Activated naive CD4-positive, alpha-beta T cell treated with anti-CD3 and anti-CD28 coated beads, Interleukin-2, amount 50 U/mL, for 72 hours (primary cell): ENCODE measurements at regions not wholly inside any gene's neighbourhood (a gene's known extent, or its start where the extent isn't known, plus 50 kb on each side); places are given as distances from the start of the nearest gene placed in this dataset.

Experiments used
- ATAC-seq, 2 donors: fragments of 150-1000 bp; cut with Tn5 transposase; 2 replicates each; pipeline ENCODE4 v1.10.0; 2021; ENCODE audit warnings: mild to moderate bottlenecking in 2 of 2, moderate library complexity in 2 of 2
- DNase-seq, 2 donors: peaks; one replicate each; pipeline ENCODE4 v3.0.0; 2021 to 2022; ENCODE audit warnings: low spot score in 2 of 2
- H3K27ac Mint-ChIP-seq, 2 donors: one replicate each; pipeline ENCODE4 v1.8.0; 2022; ENCODE audit warnings: mild to moderate bottlenecking in 2 of 2, mixed read lengths in 2 of 2
- H3K36me3 Mint-ChIP-seq, 2 donors: one replicate each; pipeline ENCODE4 v1.8.0; 2022; ENCODE audit warnings: mixed read lengths in 2 of 2
- H3K9me3 Mint-ChIP-seq, 2 donors: one replicate each; pipeline ENCODE4 v1.8.0; 2022; ENCODE audit warnings: mixed read lengths in 2 of 2

DNA sequence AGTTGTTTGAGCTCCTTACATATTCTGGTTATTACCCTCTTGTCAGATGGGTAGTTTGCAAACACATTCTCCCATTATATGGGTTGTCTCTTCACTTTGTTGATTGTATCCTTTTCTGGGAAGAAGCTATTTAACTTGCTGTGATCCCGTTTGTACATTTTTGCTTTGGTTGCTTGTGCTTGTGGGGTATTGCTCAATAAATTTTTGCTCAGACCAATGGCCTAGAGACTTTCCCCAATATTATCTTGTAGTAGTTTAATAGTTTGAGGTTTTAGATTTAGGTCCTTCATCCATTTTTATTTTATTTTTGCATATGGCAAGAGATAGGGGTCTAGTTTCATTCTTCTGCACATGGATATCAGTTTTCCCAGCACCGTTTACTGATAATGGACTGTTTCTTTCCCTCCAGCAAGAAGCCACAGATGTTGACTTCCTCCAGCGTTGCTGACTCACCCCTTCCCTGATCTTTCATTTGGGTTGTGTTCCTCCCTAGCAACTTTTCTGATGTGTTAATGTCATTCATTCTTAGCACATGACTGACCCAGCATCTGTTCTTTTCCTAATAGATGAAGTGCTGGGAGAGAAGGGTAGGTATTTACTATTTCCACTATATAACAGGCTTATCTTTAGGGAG, 166.7 kb upstream of the SGO1 start:
- DNase-seq (no peak), ATAC-seq (no peak)
- Mint-ChIP-seq H3K9me3 (no peaks in the 10 kb centered on the region), H3K36me3 (no peaks in the 10 kb centered on the region), H3K27ac (no peak overlapping the region)

DNA sequence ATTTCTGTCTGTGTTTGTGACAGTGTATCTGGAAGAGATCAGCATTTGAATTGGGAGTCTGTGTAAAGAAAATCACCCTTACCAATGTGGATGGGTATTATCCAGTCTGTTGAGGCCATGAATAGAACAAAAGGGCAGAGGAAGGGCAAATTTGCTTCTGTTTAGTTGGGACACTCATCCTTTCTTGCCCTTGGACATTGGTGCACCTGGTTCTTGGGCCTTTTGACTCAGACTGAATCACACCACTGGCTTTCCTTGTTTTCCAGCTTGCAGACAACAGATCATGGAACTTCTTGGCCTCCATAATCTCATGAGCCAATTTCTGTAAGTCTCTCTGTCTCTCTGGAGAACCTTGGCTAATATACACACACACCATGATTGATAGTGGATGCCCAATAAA, 164.4 kb upstream of the SGO1 start:
- ATAC-seq = no peak
- H3K9me3 Mint-ChIP-seq = no peaks in the 10 kb centered on the region
- H3K36me3 Mint-ChIP-seq = no peaks in the 10 kb centered on the region

DNA sequence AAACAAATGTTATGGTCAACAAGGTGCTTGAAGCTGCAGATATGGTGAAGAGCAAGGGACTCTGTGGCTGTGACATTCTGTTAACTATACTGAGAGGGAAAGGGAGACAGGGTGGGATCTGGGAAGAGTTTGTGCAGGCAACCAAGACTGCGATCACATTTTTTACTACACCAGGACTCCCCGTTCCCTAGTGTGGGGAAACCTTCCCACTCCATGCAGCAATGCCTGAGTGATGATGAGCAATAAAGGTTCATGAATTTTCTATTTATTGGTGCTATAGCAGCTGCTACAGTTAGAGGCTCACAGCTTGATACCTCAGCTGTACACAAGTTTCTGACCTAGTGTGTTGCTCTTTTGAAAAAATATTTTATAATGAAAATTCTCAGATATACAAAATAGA, 160.9 kb upstream of the SGO1 start:
- ATAC-seq = no peak
- no peak overlapping the region for H3K27ac Mint-ChIP-seq
- no peak for DNase-seq
- H3K36me3 Mint-ChIP-seq = no peaks in the 10 kb centered on the region
- no peaks in the 10 kb centered on the region for H3K9me3 Mint-ChIP-seq

More for the DNA sequence above, 164.4 kb upstream of the SGO1 start:
- H3K27ac Mint-ChIP-seq = no peak overlapping the region
- DNase-seq = no peak

DNA sequence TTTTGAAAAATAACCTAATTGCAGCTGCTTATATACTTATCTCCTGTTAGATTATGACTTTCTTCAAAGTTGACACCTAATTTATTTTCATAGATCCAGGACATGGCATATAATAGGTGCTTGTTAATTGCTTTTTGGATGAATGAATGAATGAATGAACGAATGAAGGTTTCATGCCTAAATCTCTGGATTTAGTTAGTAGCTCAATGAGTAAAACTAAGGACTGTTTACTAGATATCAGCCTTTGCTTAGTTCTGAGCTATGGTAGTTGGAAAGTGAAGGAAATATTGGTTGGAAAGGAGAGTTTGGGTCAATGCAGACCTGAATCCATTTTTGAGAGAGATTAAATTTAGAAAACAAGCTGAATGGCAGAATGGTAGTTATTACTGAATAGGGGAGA, 160.4 kb upstream of the SGO1 start:
- H3K27ac Mint-ChIP-seq = no peak overlapping the region
- DNase-seq = no peak
- H3K36me3 Mint-ChIP-seq = no peaks in the 10 kb centered on the region
- no peak for ATAC-seq
- no peaks in the 10 kb centered on the region for H3K9me3 Mint-ChIP-seq

DNA sequence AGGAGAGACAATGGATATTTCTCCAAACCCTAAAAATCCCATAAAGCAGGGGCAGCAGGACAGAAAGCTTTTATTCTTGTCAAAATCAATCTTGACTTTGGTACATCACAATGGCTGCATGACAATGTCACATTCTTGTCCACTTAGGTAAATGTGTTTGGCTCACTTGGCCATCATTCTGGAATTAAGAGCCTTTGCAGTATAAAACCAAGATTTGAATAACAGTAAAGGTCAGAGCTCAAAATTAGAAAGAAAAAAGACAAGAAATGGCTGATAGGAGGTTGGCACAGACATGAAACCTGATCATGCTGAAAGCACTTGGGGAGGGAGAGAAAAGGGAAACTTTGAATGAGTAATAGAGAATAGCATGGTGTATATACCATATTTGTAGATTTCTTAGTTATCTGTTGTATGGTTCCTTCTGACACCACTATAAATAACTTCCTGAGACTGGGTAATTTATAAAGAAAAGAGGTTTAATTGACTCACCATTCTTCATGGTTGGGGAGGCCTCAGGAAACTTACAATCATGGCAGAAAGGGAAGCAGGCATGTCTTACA, 158.5 kb upstream of the SGO1 start:
- H3K27ac Mint-ChIP-seq = no peak overlapping the region
- peak; percentile 51 to 80 for ATAC-seq
- H3K9me3 Mint-ChIP-seq = no peaks in the 10 kb centered on the region
- no peak for DNase-seq
- H3K36me3 Mint-ChIP-seq = no peaks in the 10 kb centered on the region

DNA sequence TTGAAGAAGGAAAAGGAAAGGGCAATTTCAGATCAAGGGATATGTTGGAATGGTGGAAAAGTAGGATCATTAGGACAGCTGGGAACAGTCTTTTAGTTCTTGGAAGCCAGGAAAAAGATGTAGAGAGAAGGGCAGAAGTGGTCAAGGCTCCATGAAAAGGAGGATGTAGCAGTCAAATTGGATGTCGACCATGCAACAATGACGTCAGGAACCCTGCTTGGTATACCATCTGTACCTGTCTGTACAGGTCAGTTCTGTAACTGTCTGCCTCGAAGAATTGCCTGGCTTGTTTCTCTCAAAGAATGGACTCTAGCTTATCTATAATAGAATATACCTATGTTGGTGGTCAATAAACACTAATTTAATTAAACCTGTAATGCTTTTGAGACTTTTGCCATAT, 157.8 kb upstream of the SGO1 start:
- DNase-seq = no peak
- no peak overlapping the region for H3K27ac Mint-ChIP-seq
- no peaks in the 10 kb centered on the region for H3K9me3 Mint-ChIP-seq
- ATAC-seq = no peak
- H3K36me3 Mint-ChIP-seq = no peaks in the 10 kb centered on the region

DNA sequence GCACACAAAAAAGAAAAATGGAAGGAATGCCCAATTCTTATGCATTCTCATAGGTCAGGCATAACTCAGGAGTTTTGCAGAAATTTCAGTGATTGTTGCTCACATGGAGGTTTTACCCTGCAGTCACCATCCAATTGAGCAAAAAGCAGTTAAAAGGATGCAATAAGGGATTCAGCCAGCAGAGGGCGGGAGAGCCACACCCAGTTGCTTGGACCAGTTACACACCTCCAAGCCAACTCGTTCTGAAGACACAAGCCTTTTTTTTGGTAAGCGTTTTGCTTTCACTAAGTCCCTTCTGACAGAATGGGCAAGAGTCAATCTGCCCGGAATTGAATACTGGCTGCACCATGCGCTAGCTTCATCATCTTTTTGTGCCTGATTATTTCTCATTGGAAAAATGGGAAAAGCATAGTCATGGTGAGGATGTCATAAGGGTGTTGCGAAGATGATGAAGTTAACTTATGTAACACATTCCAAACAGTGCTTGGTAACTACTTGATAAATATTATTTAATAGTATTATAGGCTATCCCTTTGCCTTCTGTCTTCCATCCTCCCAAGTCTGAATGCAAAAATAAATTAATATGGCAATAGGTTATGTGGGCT, 154.4 kb upstream of the SGO1 start:
- peak in 1 of 2 donors; percentile 75 for DNase-seq
- peak; percentile 75 to 79 for ATAC-seq
- Mint-ChIP-seq H3K36me3 (no peaks in the 10 kb centered on the region), H3K9me3 (no peaks in the 10 kb centered on the region), H3K27ac (no peak overlapping the region)

DNA sequence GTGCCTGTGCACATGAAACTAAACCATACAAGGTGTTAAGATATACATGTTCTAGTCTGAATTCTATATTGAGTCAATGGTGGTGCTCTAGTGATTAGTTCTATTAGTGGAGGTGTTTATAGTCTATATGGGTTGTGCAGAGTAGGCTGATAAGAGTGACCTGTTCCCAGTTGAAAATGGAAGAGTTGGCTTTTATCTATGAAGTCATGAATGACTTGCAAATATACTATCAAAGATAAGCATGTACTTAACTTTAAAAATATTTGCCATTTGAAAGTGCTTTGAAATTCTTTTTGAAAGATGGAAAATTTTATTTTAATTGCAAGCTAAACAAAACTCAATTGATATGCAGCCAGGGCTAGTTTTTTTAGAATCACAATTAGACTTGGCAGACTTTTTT, 150.6 kb upstream of the SGO1 start:
- Mint-ChIP-seq H3K36me3 (no peaks in the 10 kb centered on the region), H3K27ac (no peak overlapping the region), H3K9me3 (no peaks in the 10 kb centered on the region)
- no peak for ATAC-seq
- DNase-seq = no peak

DNA sequence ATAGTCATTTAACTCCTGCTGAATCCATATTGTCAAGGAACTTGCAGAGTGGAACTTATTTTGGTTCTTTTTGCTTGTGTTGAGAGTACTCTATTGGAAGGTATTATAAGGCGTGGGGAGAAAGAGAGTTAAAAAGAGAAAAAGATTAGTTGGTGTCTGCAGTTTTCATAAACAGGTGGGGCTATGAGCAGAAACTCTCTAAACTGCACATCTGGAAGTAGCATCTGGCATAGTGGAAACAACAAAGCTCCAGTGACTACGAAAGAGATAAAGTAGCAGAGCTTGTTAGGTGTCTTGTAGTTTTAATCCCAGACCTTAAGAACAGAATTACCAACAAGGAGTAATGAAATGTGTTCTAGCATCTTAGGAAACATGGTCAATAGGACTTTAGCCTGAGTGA, 148.8 kb upstream of the SGO1 start:
- Mint-ChIP-seq H3K36me3 (no peaks in the 10 kb centered on the region), H3K9me3 (no peaks in the 10 kb centered on the region), H3K27ac (no peak overlapping the region)
- ATAC-seq (no peak), DNase-seq (no peak)

DNA sequence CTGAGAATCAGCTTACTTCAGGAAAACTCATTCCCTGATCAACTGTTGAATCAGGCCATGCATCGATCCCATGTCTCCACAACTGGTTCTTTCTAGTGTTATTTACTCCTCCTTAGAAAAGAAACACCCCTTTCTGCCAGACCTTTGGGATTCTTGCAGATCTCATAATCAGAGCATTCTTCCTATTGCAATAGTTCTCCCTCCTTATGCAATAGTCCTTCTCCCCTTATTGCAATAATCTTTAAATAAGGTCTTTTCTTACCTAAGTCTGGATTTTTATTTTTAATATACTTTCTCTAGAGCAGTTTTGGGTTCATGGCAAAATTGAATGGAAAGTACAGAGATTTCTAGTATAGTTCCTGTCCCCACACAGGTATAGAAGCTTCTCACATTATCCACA, 141.9 kb upstream of the SGO1 start:
- H3K36me3 Mint-ChIP-seq = no peaks in the 10 kb centered on the region
- H3K27ac Mint-ChIP-seq = no peak overlapping the region
- ATAC-seq (no peak), DNase-seq (no peak)
- H3K9me3 Mint-ChIP-seq = no peaks in the 10 kb centered on the region

DNA sequence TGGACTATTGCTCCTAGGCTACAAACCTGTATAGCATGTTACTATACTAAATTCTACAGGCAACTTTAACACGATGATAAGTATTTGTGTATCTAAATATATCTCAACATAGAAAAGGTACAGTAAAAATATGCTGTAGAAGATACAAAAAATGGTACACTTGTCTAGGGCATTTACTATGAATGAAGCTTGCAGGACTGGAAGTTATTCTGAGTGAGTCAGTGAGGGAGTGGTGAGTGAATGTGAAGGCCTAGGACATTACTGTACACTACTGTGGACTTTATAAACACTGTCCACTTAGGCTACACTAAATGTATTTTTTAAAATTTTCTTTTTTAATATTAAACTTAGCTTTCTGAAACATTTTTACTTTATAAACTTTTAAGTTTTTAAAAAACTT, 140.5 kb upstream of the SGO1 start:
- ATAC-seq (no peak), DNase-seq (no peak)
- H3K36me3 Mint-ChIP-seq = no peaks in the 10 kb centered on the region
- no peaks in the 10 kb centered on the region for H3K9me3 Mint-ChIP-seq
- H3K27ac Mint-ChIP-seq = no peak overlapping the region

DNA sequence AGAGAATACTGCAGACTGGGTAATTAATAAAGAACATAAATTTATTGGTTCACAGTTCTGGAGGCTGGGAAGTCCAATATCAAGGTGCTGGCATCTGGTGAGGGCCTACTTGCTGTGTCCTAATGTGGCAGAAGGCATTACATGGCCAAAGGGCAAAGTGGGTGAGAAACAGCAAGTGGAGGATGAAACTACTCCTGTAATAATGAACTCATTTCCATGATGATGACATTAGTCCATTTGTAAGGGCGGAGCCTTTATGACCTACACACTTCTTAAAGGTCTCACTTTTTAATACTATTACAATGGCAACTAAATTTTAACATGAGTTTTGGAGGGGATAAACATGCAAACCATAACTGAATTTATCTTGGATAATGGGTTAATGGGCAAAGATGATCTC, 139.6 kb upstream of the SGO1 start:
- Mint-ChIP-seq H3K27ac (no peak overlapping the region), H3K36me3 (no peaks in the 10 kb centered on the region), H3K9me3 (no peaks in the 10 kb centered on the region)
- DNase-seq = no peak
- ATAC-seq = no peak

DNA sequence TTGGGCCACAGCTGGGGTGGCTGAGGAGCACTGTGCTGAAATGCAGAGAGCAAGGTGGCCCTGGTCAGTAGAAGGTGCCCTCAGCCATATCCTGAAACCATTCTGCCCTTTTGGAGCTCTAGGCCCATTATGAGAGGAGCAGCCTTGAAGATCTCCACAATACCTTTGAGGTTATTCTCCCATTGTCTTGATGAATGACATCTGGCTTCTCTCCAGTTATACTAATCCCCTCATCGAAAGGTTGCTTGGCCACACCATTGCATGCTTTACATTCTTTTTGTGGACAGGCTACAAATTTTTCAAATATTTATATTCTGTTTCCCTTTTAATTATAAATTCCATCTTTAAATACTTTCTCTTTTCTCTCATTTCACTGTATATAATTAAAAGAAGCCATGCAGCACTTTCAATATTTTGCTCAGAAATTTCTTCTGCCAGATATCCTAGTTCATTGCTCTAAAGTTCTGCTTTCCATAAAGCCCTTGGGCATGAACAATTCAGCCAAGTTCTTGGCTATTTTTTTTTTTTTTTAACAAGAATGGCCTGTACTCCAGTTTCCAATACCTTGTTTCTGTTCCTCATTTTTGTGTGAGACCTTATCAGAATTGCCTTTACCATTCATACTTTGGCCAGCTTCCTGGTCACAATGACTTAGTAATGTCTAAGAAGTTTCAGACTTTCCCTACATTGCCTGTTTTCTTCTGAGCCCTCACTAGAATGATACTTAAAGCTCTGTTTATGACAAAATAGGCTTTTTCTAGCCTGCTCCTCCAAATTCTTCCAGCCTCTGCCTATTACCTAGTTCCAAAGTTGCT, 138.9 kb upstream of the SGO1 start:
- no peaks in the 10 kb centered on the region for H3K9me3 Mint-ChIP-seq
- no peaks in the 10 kb centered on the region for H3K36me3 Mint-ChIP-seq
- ATAC-seq (no peak), DNase-seq (no peak)
- H3K27ac Mint-ChIP-seq = no peak overlapping the region

DNA sequence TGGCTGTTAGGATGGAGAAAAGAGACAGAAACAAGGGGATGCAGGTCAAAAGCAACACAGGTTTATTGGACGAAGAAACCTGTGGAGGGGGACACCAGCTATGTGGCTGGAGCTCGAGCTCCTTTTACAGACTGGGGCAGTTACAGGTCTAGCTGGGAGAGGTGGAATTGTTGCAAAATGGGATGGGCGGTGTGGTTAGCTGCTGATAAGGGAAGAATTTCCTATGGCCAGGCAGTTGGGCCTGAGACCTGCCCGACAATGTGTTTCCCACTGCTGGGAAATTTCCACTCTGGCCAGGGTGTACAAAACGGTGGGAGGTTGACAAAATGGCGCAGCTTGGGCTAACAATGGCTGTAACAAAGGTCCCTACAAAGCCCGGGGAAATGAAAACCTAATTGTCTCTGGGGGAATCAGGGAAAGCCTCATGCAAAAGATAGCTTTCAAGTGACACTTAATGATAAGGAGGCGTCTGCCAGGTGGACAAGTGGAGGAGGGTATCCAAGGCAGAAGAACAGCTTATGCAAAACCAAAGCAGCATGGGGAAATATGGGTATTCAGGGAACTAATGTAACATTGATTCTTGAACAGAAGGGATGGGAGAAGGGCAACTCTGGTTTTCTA, 137.4 kb upstream of the SGO1 start:
- ATAC-seq (no peak), DNase-seq (no peak)
- H3K9me3 Mint-ChIP-seq = no peaks in the 10 kb centered on the region
- H3K36me3 Mint-ChIP-seq = no peaks in the 10 kb centered on the region
- no peak overlapping the region for H3K27ac Mint-ChIP-seq

DNA sequence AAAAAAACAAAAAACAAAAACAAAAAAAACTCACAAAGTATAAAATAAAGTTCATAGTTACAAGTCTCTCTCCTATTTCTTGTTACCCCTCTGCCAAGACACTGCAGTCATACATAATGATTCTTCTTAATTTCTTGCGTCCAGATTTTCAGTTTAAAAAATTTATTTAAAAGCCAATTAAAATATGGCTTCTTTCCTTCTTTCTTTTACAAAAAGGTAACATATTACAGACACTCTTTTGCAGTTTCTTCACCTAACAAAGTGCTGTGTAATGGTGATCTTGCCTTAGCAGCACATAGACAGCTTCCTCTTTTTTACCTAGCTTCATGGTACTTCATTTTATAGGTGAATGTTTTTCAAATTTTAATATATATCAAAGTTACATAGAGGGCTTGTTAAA, 136.1 kb upstream of the SGO1 start:
- ATAC-seq (no peak), DNase-seq (no peak)
- no peaks in the 10 kb centered on the region for H3K9me3 Mint-ChIP-seq
- no peak overlapping the region for H3K27ac Mint-ChIP-seq
- H3K36me3 Mint-ChIP-seq = no peaks in the 10 kb centered on the region

DNA sequence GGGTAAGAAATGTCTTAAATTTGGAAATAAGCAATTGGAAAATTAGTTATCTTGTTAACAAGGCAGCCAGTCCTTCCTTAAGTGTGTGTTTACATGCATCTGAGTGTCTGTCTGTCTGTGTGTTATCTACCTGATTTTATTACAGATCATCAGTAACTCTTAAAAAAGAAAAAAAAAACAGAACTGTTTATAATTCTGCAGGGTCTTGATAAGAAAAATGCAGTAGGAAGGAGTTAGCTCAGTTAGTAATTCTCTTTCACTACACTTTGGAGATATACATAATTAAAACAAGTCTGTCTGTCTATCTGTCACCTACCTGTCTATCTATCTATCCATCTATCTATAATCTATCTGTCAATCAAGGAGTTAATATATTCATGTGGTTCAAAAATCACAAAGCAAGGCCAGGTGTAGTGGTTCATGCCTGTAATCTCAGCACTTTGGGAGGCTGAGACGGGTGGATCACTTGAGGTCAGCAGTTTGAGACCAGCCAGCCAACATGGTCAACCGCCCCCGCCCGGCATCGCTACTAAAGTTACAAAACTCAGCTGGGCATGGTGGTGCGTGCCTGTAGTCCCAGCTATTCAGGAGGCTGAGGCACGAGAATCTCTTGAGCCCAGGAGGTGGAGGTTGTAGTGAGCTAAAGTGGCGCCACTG, 135.5 kb upstream of the SGO1 start:
- H3K9me3 Mint-ChIP-seq = no peaks in the 10 kb centered on the region
- no peaks in the 10 kb centered on the region for H3K36me3 Mint-ChIP-seq
- ATAC-seq (no peak), DNase-seq (no peak)
- no peak overlapping the region for H3K27ac Mint-ChIP-seq

DNA sequence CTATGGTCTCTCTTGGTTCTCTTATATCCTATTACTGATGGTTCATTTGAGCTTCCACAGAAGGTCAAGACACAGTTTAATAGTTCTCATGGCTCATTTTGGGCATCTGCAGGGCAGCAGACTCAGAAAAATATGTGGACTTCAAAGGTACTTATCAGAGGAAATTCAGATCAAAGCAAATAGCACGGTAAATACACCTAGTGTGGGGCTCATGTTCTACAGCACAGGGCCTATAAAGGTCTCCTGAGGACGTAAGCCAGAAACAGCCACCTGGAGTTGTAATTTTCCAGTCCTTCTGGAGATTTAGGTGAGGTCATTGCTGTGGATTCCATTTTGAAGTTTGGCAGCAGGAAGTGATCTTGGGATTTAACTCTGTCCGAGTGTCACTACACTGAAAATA, 134.5 kb upstream of the SGO1 start:
- DNase-seq (no peak), ATAC-seq (no peak)
- H3K9me3 Mint-ChIP-seq = no peaks in the 10 kb centered on the region
- no peaks in the 10 kb centered on the region for H3K36me3 Mint-ChIP-seq
- H3K27ac Mint-ChIP-seq = no peak overlapping the region
